Femur (tissue), 1 donor: ENCODE measurements at regions not wholly inside any gene's neighbourhood (a gene's known extent, or its start where the extent isn't known, plus 50 kb on each side); places are given as distances from the start of the nearest gene placed in this dataset.

ENCODE experiments used
- DNase-seq: peaks from one replicate; pipeline ENCODE4 v3.0.0-alpha.2; 2017

DNA sequence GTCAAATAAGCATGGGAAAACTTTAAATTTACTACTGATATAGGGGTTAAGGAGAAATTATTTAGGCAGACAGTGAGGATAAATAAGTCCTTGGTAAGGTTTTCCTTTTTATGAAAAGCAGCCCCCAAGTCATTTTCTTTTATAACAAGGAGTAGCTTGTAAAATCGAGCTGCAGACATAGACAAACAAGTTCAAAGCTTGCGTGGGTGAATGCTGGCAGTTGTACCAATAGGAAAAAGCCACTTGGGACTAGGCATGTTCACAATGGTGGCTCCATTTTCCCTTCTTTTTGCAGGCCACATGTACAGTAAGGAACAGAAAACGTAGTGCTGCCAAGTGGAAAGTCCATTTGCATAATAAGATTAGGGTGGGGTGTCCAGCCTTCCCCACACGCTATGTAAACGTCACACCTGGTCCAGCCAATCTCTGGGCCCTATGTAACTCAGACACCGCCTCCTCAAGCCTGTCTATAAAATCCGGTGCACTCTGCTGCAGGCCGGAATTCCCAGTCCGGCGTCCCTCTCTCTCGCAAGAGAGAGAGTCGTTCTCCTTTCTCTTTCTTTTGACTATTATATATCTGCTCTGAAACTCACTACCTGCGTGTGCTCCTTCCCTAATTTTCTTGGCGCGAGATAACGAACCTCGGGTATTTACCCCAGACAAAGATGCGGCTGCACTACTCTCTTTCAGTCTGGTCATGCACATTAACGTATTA lies 217.1 kb upstream of the MAN1A1 start:
- no peak for DNase-seq

DNA sequence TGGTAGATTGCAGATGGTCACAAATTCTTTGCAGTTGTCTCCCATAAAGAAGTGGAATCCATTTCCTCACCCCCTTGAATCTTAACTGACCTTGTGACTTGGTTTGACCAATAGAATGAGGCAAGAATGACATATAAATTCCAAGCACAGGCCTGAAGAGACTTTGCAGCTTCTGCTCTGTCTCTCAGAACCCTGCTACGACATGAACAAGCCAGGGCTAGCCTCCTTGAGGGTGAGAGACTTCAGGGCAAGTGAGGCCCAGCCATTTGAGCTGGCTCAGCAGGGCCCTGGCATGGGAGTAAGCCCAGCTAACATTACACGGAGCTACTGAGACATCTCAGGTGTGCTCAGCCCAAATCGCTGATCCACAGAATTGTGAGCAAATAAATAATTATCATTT lies 216.3 kb upstream of the MAN1A1 start:
- no peak for DNase-seq

DNA sequence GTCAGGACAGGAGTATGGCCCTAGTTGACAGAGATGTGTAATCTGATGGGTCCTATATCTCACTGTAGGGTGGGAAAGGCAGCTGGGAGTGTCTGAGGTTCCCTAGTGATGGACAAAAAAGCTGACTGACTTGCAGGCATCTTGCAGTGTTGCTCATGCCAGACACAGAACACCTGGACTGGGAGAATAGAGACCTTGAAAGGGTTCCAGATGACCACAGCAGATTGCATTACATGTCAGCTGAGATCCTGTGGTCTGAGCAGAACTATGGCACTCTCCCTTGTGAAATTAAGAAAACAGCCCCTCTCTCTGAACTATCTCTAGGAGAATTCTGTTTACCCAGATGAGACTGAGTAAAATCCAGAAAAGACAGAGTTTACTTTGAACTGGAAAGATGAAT lies 212.6 kb upstream of the MAN1A1 start:
- no peak for DNase-seq

DNA sequence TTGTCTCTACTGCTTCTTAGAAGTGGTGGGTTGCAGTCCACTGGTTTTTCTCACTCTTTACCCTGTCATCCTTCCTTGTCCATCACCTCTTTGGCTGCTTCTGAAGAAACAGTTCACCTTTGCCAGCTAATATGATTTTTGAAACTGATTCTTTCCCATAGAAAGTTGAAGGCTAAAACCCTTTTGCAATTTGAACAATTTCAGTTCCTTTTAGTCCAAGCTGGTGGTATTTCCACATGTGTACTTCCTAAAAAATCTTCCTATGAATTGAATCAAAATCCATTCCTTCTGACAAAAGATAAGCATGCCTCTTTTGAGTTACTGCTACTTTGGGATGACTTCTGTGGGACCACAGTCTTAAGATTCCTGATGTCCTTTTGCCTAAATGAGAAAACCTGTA lies 210.0 kb upstream of the MAN1A1 start:
- DNase-seq: no peak

DNA sequence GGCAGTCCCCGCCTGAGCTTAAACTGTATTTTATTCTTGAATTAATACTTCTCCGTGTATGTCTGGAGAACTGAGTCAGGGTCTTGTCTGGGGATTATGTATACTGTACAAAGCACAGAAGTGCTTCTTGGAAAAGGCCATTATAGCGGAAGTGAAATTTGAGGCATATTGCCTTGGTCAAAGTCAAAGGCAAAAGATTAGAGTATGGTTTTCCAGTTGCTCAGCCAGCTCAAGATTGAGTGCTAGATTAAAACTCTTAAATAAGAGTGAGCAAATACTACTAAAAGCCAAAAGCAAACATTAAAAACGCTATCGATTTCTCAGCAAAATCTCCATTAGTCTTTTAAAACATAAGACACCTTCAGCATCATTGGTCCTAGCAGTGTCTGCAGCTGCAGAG lies 207.7 kb upstream of the MAN1A1 start:
- DNase-seq: no peak

DNA sequence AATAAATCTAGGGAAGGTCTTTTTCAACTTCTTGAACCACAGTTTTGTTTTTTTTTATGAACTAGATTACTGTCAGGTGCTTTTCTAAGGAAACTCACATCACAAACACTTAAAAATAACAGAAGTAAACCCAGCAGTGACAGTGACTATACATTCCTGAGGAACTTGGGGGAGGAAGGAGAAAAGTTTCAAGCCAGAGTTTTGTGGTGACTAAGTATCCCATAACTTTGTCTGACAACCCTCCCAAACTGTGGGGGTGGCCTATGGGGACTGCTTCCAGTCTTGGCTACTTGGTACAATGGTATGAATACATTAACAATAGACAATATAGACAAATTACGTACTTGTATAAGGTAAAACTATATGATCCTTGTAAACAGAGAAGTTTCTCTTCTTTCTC lies 202.5 kb upstream of the MAN1A1 start:
- DNase-seq: no peak

DNA sequence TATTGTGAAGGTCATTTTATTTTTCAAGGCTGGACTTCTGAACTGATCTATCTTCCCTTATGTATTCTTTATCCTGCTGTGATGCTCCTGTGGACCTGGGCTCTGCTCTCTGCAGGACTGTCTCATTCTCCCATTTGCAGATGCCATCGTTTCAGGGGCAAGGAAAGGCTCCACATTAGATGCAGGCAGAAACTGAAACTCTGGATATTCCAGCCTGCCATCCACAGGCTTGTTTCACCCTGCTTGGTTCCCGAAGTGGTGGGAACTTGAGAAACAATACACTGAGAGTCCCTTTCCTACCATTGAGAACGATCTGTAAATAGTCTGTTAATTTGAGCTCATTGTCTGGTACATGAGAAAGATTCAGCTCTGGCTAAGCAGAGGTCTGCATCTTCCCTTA lies 197.5 kb upstream of the MAN1A1 start:
- no peak for DNase-seq

DNA sequence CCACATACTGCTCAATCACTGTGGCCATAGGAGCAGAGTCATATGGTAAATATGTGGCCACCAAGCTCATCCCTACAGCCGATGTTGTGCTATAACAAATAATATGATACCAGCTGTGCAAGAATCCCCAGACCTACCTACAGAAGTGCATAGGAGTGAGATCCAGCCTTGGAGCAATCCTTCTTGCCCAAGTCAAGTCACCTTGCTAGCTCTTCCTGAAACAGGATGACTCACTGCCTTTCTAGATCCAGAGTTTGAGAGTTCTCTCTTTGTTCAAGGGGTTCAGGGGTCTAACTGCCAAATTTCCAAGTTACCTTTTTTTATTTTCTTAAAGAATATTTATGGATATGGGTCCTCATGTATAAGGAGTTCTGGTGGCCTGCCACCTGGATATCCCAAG lies 195.7 kb upstream of the MAN1A1 start:
- no peak for DNase-seq

DNA sequence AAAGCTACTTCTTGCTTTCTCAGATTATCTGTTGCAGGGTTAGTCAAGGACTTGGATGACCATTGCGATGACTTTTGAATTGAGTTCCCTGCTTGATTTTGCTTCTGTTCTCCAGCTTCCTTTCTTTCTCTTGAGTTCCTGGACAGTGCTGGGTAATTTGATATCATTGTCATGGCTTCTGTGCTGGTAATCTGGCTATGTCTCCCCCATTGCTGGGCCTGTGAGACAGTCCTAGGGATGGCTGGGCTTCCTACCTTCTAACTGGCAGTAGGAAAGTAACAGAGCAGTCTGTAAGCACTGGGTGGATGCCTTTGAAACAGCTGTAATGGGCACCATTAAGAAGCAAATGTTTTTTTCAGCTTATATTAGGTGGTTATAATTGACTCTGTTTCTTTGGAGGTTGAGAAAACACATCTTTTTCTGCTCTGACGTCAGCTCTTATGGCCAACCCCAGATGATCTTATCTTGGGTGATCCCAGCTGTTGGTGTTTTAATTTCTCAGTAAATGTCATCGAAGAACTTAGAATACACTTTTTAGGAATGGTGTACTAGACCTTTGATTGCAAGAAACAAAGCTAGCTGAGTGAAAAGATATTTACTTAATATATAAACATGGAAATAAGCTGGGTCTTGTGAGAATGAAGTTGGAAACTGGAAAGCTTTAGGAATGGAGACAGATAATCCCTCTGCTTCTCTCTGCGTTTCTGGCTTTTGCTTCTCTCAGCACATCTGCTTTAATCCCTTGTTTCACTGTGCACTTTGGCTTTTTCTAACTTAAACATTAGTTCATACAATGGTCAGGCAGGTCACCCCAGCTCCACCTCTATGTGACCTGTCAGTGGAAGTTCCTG lies 195.0 kb upstream of the MAN1A1 start:
- DNase-seq: no peak

DNA sequence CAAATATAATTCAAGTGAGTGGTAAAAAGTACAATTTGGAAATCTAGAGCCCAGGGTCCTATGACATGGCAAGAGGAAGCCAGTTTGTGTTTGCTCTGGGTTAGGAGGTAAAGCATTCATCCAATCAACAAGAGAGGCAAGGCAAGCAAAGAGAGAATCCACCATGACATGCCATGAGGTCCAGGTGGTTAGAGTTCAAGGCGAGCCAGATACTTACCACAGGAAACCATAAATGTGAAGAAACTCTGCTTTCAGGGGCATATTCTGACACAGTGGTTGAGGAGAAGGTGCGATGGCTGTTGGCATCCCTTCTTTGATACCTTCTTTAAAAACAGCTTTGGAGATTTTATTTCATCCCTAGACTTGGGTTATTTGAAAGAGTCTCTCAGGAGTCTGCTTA lies 193.8 kb upstream of the MAN1A1 start:
- DNase-seq: no peak

DNA sequence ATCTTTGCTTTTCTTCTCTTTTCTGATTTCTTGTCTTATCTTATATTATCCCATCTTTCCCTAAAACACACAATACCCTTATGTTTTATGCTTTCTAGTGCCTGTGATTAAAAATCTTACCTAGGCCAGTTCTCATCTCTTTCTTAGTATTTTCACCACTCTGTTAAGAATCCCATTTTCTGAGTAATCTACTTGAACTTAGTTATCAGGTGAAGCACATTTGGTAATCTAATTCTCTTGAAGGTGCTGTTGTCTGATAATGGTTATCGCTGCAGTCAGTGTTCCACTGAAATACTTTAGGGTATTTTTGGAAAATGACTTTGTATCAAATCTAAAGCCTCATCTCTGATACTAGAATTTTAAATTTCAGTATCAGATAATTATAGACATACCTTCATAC lies 192.5 kb upstream of the MAN1A1 start:
- DNase-seq: no peak

DNA sequence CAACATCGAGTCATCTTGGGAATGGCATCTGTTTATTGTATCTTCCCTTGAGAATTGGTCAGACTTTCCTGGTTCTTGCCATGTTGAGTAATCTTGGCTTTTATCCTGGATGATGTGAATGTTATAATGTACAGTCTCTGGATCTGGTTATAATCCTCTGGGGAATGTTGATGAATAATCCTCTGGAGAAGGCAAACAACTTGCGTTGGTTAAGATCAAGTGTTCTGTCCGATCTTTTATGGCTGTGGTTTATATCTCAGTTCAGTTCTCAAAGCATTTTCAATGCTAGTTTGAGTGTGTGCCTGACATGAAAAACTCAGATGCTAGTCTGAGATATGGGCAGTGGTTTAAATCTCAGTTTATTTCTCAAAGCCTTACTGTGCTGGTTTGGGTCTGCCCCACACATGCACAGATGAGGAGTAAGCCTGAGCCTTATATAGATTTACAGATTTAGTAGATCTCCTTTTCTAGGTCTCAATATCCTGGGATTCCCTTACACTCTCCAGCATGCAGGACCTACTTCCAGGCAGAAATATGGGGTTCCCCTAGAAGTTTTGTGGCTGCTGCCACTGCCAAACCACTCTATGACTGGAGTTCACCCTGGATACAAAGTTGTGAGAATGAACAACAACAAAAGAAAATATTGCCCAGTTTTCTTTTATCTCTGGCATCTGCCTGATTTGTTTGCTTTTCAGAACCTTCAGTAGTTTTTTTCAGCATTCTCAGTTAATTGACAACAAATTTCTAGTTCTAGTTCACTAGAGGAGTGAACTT lies 191.8 kb upstream of the MAN1A1 start:
- no peak for DNase-seq

DNA sequence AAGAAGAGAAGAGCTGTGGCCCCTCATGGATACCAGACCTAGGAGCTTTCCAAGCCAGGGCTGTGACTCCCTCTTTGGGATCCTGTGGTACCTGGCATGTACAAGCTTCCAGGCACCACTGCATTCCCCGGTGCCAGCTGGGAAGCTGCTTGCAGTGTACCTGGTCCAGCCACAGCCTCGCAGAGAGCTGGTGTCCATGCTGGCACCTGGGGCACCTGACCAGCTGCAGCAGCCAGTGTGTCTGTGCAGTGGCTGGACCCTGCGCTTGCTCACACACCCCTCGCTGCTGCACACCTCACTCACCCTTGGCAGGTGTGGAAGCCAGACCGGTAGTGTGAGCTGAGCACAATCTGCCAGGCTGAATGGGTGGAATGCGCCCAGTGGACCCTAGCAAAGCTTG lies 190.9 kb upstream of the MAN1A1 start:
- DNase-seq: no peak

DNA sequence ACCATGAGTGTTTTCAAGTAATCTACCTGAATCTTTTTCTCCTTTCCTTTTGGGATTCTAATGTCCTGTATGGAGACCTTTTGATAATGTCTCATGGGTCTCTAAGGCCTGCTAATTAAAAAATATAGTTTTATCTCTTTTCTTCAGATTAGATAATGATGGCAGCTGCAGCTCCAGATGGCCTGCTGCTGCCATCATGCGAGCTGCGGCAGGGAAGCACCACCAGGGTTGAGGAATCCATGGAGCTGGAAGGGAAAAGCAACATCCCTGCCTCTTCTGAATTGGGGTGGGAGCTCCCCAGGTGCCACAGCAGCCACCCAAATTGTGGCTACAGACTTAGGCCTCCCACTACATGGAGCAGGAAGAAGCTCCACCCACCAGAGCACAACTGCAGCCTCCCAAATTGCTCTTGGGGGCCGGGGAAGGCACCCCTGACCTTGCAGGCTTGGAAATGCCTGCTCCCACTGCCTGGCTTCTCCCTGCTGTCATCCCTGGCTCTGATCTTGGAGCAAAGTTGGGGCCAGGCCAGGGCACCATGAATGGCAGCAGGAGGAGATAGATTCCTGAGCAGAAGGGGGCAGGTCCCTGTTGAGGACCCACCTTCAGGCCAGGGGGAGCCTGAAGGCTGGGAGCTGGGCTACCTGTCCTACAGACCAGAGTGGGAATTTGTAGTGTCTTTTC lies 189.6 kb upstream of the MAN1A1 start:
- no peak for DNase-seq

DNA sequence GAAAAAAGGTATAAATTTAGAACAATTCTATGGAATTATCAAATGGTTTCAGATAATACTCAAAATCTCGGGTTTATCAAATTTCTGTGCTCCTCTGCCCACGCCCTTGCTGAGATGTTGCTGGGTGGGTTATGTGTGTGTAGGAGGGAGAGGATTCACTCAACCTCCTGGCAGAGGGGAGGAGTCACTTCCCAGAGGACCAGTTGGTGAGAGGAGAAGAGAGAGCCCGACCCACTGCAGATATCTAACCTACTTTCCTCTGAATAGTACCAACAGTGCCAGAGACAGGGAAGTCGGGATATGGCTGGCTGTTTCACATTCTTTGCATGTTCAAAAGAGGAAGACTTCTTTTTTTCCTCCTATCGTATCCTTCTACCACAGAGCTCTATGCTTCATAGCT lies 187.1 kb upstream of the MAN1A1 start:
- DNase-seq: no peak

DNA sequence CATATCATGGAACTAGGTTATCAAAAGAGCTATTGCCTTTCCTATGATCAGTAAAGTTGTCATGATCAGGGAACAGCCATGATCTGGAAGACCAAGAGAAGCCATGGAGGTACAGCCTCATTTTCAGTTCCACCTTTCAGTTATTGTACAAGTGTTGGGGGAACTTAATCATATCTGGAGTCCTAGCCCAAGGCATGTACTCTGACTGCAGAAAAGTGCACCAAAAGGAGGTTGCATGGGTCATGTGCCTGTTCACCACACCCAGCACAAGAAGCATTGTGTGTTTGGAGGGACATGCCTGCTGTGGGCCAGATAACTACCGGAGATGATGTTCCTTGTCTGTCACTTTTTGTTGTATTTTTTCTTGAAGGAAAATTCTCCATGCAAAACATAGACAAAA lies 185.8 kb upstream of the MAN1A1 start:
- no peak for DNase-seq

DNA sequence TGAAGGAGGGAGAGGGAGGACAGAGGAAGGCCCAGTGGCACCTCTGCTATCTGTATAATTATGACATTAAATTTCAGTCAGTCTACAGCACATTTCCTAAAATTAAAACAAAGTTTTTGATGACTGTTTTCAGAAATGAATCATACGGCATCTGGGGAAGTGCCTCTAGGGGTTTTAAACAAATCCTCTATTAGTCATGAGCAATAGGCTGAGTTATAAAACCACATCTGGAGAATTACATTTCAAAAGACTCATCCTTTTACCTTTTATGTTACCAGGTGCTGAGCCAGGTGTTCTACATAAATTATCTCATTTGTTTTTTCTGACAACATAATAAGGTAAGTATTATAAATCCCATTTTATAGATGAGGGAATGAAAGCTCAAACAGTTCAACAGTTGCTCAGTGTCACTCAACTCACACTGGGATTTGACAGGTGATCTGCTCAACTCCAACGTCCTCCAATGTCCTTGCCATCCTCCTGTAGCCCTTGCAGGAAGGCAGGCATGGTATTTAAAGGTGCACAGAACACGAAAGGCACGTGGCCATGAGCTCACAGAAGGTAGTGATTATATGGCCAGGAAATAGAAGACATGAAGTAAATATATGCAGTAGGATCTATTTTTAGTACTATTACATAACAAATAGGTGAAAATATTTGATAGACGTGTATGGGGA lies 184.2 kb upstream of the MAN1A1 start:
- DNase-seq: no peak

DNA sequence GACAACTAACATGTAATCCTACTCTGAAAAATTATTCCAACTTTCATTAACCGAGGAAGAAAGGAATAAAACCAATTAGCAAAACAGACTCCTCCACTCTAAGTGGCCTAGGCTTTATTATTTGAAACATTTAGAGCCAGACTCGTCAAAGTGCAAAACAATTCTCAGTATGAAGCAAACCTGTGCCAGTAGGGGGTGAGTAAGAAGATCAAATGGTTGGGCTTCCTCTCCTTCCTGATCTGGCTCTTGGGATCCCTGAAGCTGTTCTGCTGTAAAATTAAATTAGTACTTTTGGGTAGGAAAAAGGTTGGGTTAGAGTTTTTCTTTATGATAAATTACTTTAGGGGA lies 177.6 kb upstream of the MAN1A1 start:
- no peak for DNase-seq

DNA sequence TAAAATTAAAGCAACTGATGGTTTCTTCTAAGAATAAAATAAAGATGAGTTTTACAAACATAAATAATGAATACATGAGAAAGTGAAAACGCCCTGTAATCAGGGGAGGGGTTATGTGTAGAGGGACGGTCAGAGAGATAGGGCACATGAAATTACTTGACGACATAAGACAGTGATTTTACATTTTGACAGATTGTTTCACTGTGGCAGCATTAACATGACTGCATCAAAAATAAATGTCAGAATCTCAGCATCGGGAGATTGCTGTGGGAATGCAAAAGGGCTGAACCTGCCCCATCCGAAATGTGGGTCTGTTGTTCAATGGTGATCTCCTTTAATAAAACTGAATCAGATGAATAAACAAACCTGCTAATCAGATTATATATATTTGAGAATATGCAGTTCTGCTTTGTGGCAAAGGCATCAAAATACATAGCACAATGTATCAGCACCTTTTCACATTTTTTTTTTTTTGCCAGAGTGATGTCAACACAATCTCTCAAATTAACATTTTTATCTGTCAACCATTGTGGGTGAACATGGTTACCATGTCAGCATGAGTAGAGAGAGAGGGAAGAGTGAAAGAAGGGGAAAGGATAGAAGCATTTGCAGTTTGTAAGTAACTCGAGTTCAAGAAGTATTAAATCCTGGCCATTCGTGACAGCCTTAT lies 177.1 kb upstream of the MAN1A1 start:
- DNase-seq: no peak

DNA sequence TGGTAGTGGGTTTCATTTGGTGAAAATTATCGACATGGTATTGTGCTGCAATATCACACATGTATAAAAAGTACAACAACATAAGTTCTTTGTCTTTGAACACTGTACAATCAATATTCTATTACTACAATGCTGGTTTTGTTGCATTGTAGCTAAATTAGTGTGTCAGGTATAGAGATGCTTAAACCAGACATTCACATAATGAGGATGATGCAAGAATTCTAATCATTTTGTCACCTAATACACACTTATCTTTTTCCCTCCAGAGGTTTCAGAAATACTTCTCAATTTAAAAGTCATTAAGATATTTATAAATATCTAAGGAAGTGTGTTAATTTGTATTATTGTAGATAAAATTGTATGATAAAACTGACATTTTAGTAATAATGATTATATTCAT lies 174.8 kb upstream of the MAN1A1 start:
- DNase-seq: no peak

DNA sequence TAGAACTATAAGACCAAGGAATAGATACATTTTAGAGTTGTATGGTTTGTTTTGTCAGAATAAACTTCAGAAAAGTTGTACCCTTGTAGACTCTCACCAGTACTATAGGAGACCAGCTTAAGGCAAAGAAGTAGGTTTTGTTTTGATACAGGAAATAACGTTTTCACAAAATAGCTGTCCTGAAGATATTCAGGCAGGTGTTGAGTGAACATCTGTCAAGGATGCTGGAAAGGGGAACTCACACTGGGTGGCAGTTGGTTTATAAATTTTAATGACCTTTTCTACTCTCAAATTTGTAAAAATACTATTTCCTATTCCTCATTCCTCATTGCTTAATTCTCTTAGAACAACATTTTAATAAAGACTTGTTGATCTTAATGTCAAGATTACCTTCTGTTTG lies 174.0 kb upstream of the MAN1A1 start:
- DNase-seq: no peak

DNA sequence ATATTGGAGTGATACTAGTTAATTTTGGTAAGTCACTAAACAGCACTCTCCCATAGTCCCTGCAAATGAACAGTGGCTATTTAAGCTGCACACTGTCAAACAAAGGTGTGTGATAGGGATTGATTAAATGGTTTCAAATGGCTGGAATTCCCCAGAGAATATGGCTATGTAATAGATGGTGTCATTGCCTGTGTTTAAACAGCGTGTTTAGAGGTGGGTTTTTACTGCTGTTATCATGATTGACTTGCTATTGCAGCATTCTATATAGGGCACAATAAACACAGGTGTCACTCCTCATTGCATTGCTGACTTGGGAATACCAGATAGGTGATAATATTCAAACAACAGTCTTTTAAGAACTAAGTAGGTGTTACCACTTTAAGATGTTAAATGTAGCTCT lies 171.7 kb upstream of the MAN1A1 start:
- no peak for DNase-seq
